ENCODE measurements at regions not wholly inside any gene's neighbourhood (a gene's known extent, or its start where the extent isn't known, plus 50 kb on each side); places are given as distances from the start of the nearest gene placed in this dataset.

- no peak for DNase-seq (ENCODE audit: low read depth in 2 of 2)
Measured at GRCh38 chr5:129341306-129341705, 118.8 kb upstream of the ADAMTS19 start.

DNA sequence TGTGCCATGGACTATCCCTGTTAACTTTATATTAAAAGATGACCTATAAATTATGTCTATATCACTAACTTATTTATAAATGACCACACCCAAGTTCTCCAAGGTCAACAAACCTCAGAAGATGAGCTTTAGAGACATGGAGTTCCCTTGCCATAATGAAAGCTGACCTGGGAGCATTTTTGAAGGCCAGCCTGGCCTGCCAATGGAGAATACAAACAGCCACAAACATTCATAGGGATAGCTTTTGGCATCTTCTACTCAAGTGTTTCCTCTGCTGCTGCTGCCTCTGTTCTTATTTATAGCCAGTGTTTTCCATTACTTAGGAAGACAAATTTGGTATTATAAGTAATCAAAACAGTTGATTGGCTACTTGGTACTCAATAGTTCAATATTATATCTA, 117.3 kb upstream of the ADAMTS19 start:
- no peak for DNase-seq (ENCODE audit: low read depth in 2 of 2)

DNA sequence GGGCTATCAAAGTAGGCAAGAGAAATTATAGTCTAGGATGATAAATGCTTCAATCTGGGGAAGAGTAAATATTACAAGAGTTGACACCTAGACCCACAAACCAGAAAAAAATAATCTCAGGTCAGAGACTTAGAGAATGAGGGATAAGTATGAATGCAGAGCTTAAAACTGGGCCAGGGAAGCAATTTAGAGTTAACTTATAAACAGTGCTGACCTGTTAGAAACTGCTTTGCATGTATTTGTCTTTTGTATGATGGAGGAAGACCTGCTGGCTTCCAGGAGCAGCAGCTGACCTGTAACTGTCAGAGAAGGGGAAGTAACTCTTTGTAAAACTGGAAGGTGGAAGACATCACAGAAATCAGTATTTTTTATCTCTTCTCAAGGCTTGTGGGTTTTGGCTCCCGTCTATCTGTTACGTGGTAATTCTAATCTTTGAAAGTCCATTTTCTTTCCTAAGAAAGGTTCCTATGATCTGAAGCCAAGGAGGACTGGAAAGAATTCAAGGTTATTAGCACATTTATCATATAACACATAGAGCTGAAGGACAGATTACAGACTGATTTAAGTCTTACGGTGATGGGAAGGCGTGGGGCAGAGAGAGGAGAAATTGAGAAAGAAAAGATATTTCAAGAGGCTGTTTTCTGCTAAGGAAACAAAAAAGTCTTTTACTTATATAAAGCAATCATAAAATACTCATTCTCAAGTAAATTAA, 114.7 kb upstream of the ADAMTS19 start:
- no peak for DNase-seq (ENCODE audit: low read depth in 2 of 2)

DNA sequence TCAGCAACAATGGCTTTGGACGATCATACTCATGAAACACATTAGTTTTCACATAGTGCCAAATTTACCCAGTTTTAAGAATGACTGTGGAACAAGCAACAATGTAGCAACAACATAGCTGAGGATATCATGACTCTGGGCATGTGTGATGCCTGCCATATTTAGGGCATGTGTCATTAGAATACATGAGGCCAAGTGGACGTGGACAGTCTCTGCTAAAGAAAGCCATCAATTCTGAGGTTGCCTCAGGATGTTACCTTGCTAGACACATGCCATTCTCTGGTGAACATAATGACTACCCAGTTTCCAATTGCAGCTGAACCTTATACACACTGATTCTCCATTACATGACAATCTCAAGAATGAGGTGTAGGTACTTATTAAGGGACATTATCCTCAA, 103.3 kb upstream of the ADAMTS19 start:
- no peak for DNase-seq (ENCODE audit: low read depth in 2 of 2)

DNA sequence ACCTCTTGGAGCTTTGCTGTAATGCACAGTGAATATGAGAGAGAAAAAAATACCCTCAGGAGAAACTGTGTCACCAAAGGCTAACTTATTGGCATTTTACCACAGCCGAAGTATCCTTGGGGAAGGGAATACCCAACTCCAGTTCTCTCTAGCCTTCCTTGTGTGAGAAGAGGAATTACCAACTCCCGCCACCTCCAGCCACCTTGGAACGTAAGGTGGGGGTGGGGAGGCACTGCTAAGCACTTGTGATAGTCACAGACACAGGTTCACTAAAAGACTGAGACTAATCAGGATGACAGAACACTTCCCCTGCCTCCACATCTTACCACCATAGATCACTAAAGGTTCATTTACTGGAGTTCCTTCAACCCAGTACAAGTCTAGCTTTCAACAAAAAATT, 102.0 kb upstream of the ADAMTS19 start:
- DNase-seq (ENCODE audit: low read depth in 2 of 2) = no peak

GRCh38 chr5:129359450-129359849, 100.6 kb upstream of the ADAMTS19 start:
- DNase-seq (ENCODE audit: low read depth in 2 of 2) = no peak

DNA sequence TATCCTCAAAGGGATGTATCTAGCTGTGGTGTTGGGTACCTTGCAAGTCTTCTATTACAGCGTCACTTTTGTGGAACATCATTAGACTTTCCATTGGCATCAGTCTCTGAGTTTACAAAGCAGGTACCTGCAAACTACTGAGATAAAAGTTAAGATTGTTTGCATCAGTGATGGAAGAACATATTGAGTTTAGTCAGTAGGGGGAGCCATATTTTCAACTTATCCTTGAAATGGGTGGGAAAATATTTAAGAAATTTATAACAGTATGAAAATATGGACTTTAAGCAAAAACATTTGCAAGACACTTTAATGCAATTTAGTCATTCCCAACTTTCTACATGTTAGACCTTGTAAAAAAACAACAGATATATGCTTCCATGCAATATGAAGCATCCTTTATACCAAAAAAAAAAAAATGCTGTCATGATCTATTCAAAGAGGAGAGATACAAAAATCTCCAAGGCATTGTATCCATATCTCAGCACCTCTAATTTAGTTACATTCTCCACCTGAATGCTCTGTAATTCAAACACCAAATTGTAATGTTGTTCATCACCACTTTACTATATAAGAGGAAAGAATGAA, 98.6 kb upstream of the ADAMTS19 start:
- no peak for DNase-seq (ENCODE audit: low read depth in 2 of 2)

DNA sequence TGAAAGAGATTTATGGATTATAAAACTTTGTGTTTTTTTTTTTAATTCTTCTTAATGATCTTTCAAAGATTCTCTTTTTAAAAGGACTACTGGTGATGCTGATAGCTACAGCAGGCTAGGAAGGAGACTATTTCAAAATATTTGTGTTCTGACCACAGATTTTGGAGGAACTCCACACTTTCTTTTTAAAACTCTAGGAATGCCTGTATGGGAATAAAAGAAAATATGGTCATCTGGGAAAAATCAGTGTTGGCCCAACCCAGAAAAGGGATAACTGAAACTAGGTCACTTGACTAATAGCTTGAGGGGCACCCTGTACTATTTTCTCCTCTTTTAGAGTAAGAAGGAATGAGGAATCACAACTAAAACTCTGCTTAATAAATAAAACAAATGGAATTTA, 97.6 kb upstream of the ADAMTS19 start:
- no peak for DNase-seq (ENCODE audit: low read depth in 2 of 2)

GRCh38 chr5:129363991-129364390, 96.1 kb upstream of the ADAMTS19 start:
- DNase-seq (ENCODE audit: low read depth in 2 of 2) = no peak

GRCh38 chr5:129367883-129368282, 92.2 kb upstream of the ADAMTS19 start:
- DNase-seq (ENCODE audit: low read depth in 2 of 2) = peak in 1 of 2 experiments; percentile 24

DNA sequence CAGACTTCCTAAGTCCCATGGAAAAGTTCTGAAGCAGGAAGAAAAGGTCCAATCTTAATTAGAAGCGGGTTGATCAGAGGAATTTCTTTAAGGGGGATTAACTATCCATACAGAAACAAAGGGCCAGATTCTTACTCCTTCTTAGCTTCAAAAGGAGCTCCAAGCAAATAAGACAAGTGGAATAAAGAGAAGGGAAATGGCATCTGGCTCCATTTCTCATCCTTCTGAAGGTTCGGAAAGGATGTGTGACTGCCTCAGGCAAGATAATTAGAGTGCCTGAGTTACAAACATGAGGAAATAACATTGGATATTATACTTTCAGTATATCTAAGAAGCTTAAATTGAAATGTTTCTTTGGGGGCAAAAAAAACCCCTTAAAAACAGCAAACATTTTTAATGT, 88.1 kb upstream of the ADAMTS19 start:
- no peak for DNase-seq (ENCODE audit: low read depth in 2 of 2)

- DNase-seq (ENCODE audit: low read depth in 2 of 2) = no peak
Measured at GRCh38 chr5:129377504-129377903, 82.6 kb upstream of the ADAMTS19 start.

DNA sequence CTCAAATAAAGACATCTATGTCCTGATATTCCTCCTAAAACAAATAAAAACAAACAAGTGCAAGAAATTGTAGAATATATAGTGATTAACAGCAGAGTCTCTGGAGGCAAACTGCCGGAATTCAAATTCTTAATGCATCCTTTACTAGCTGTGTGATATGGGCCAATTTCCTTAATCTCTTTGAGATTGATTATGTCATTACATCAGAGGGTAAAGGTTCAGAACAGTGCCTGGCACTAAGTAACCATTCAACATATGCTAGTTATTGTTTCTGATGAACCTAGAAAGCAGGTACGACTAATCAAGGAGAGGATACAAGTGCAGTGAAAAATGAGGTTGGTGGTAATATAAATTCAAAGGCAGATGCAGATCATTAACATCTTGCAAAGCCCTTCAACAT, 81.1 kb upstream of the ADAMTS19 start:
- DNase-seq (ENCODE audit: low read depth in 2 of 2) = no peak

GRCh38 chr5:129379406-129379805, 80.7 kb upstream of the ADAMTS19 start:
- DNase-seq (ENCODE audit: low read depth in 2 of 2) = no peak

DNA sequence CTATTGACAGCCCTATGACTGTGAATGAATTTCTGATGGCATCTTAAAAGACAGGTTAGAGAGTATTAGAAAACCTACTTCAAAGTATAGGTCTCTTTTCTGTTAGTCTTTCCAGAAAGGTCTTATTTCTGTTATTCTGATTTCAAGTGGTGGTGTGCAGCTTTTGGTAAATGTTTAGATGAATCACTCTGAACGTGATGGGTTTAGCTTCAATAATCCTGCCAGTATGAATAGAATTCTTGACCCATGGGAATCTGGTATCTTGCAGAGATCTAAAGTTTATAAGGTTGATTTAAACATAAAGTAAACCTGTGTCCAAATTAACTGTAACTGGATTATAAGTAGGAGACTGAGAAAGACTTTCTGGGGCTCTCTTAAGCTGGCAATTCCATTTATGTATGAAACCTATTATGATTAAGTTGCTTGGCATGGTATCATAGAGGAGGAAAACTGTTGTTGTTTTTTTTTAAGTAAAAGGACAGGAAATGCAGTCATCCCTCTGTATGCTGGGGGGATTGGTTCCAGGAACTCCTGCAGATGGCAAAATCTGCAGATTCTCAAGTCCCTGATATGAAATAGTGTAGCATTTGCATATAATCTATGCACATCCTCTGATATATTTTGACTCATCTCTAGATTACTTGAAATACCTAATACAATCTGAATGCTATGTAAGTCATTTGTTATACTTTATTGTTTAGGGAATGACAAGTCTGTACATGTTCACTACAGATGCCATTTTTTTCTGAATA, 77.0 kb upstream of the ADAMTS19 start:
- DNase-seq (ENCODE audit: low read depth in 2 of 2) = no peak

GRCh38 chr5:129384193-129384592, 75.9 kb upstream of the ADAMTS19 start:
- no peak for DNase-seq (ENCODE audit: low read depth in 2 of 2)

DNA sequence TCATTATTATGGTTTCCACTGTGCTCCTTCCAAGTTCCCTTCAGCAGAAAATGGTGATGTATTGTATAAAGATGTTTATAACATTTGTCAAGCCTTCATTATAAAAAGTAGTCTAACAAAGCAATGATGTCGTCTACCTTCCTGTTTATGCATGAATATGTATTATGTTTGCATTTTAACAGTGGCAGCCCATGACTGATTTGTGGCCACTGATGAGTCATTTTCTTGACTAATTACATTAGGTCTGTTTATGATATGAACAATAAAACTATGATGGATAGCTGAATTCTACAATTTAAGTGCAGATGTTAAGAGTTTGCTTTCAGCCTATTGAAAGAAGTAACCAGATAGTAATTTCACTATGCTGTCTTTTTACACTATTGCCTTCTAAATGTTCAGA, 75.4 kb upstream of the ADAMTS19 start:
- no peak for DNase-seq (ENCODE audit: low read depth in 2 of 2)

- no peak for DNase-seq (ENCODE audit: low read depth in 2 of 2)
Measured at GRCh38 chr5:129387944-129388343, 72.2 kb upstream of the ADAMTS19 start.

GRCh38 chr5:129392681-129393080, 67.4 kb upstream of the ADAMTS19 start:
- no peak for DNase-seq (ENCODE audit: low read depth in 2 of 2)

GRCh38 chr5:129395247-129395646, 64.9 kb upstream of the ADAMTS19 start:
- DNase-seq (ENCODE audit: low read depth in 2 of 2) = no peak

DNA sequence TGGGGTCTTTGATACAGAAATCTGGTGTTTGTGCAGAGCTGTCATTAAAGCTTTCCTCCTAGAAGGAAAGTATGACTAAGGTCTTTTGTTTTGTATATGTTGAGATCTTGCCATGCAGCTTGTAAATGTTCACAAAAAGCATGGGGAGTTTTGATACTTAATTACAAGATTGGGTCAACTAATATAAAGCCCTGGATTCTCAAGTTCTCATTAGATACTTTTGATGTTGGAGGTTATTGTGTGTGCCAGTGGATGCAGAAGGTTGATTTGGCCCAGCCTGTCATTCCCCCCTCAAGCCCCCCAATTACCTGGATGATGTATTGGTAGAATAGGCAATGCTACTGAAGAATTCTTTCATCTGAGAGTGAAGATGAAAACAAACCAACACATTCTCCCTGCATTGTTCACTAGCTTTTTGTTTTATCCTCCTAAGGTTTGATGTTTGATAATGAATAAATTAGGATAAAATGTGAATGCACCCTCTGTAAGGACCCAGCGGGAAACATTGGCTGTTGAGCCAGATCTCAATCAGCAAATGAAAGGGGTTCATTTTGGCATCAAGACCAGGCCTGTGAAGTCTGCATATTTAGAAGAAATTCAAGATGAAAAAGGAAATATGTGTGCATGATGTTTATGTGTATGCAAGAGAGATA, 61.9 kb upstream of the ADAMTS19 start:
- DNase-seq (ENCODE audit: low read depth in 2 of 2) = no peak

DNA sequence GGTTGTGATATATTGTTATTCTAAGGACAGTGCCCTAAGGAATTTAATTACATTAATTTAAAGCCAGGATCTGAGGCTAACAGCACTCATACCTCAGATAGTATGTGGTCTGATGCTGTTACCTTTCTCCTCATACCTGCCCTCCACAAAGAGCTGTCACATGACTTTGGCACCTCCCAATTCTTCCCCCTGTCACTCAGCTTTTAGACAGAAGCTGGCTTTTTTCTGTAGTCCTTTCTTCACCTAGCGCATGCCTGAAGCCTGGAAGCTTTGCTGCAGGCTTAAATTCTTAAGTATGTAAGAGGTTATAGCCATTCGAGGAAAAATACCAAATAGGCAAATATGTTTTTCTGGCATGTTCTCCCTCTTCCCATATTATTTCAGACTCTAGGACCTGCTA, 61.0 kb upstream of the ADAMTS19 start:
- DNase-seq (ENCODE audit: low read depth in 2 of 2) = no peak

All from fibroblast of skin of left quadriceps (primary cell).